ENCODE measurements at regions not wholly inside any gene's neighbourhood (a gene's known extent, or its start where the extent isn't known, plus 50 kb on each side); places are given as distances from the start of the nearest gene placed in this dataset.

DNA sequence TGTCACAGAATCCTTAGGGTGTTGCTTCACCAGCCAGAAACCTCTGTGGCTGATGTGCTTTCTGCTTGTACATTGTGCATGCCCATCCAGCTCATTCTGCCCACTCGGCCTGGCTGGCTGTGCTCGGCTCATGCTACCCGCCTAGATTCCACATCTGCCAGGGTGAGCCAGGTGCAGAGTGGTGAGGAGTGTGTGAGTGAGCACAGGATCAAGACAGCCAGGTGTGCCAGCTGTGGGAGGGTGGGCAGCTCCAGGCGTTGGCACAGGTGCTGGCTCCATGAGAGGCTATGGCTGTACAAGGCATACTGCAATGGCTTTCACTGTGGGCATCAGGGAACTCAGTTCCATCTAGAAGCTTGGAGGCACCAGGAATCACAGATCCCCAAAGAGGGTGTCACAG lies 1321.8 kb upstream of the CRIM1 start:
- TF ChIP-seq, protein P1, sequence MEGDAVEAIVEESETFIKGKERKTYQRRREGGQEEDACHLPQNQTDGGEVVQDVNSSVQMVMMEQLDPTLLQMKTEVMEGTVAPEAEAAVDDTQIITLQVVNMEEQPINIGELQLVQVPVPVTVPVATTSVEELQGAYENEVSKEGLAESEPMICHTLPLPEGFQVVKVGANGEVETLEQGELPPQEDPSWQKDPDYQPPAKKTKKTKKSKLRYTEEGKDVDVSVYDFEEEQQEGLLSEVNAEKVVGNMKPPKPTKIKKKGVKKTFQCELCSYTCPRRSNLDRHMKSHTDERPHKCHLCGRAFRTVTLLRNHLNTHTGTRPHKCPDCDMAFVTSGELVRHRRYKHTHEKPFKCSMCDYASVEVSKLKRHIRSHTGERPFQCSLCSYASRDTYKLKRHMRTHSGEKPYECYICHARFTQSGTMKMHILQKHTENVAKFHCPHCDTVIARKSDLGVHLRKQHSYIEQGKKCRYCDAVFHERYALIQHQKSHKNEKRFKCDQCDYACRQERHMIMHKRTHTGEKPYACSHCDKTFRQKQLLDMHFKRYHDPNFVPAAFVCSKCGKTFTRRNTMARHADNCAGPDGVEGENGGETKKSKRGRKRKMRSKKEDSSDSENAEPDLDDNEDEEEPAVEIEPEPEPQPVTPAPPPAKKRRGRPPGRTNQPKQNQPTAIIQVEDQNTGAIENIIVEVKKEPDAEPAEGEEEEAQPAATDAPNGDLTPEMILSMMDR (IDR thresholded peaks at IDR 0.05; ENCODE audit: insufficient read depth, low read length, poor library complexity, severe bottlenecking), result no peak
- TF ChIP-seq EZH2phosphoT487 (conservative IDR thresholded peaks at IDR 0.05; ENCODE audit: low read length), result no peak

All from SU-DHL-6 (cell line).